Left lung (tissue), 4 donors: ENCODE measurements at regions not wholly inside any gene's neighbourhood (a gene's known extent, or its start where the extent isn't known, plus 50 kb on each side); places are given as distances from the start of the nearest gene placed in this dataset.

Experiments used
- ATAC-seq: fragments of 200-7000 bp; cut with Tn5 transposase; one replicate; pipeline ENCODE4 v1.9.1; 2020; ENCODE audit warnings: moderate library complexity
- DNase-seq, 4 donors: peaks; one replicate each; pipeline ENCODE4 v3.0.0-alpha.2; 2013 to 2020
- H3K27ac ChIP-seq, 2 donors: fragments of 200-600 bp; sonication (generic) in 1 of 2; one replicate each; pipeline versions ENCODE4 v1.5.0 to v1.8.0; 2020 to 2021
- H3K27me3 ChIP-seq, 2 donors: fragments of 200-600 bp; sonication (generic) in 1 of 2; one replicate each; pipeline versions ENCODE4 v1.5.0 to v1.8.0; 2020 to 2021
- H3K36me3 ChIP-seq, 2 donors: fragments of 200-600 bp; sonication (generic) in 1 of 2; one replicate each; pipeline versions ENCODE4 v1.5.0 to v1.8.0; 2020 to 2021
- H3K4me1 ChIP-seq, 2 donors: fragments of 200-600 bp; one replicate each; pipeline ENCODE4 v1.8.0; 2021
- H3K4me3 ChIP-seq, 2 donors: fragments of 200-600 bp; sonication (generic) in 1 of 2; one replicate each; pipeline versions ENCODE4 v1.5.0 to v1.8.0; 2020 to 2021; ENCODE audit warnings: mild to moderate bottlenecking in 1 of 2
- H3K9me3 ChIP-seq, 2 donors: fragments of 200-600 bp; sonication (generic) in 1 of 2; one replicate each; pipeline versions ENCODE4 v1.5.0 to v1.8.0; 2020 to 2021
- intact Hi-C, 2 donors: fragments of 100-400 bp; cut with DNase I; formaldehyde crosslinking; loops; one replicate each; pipeline versions ENCODE4 v1.11.2 to v1.14.2; 2022
- TF ChIP-seq, protein P1 (sequence below), 2 donors: fragments of 200-600 bp; sonication (generic) in 1 of 2; IDR thresholded peaks; one replicate each; pipeline versions ENCODE4 v1.5.0 to v1.8.0; 2021; ENCODE audit warnings: antibody characterized with exemption in 2 of 2
- donor health status: DM: no; HTN: yes; CAD: no.
- donor health status: DM: no; HTN: no; CAD: no.

DNA sequence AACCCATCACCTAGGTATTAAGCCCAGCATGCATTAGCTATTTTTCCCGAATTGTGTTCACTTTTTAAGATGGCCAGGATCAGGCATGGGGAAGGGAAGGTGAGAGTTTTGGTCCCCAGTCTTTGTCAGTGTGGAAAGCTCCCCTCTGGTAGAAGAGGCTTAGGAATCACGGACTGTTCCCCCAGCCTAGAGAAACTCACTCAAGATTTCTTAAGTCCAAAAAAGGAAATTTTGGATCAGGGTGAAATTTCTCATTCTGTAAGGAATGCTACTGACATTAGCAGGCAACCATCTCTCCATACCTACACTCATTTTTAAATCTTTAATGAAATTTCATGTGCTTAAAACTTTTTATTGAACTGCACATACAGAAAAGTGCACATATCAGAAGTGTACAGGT lies 70.3 kb upstream of the GALNT15 start:
- TF ChIP-seq, protein P1, sequence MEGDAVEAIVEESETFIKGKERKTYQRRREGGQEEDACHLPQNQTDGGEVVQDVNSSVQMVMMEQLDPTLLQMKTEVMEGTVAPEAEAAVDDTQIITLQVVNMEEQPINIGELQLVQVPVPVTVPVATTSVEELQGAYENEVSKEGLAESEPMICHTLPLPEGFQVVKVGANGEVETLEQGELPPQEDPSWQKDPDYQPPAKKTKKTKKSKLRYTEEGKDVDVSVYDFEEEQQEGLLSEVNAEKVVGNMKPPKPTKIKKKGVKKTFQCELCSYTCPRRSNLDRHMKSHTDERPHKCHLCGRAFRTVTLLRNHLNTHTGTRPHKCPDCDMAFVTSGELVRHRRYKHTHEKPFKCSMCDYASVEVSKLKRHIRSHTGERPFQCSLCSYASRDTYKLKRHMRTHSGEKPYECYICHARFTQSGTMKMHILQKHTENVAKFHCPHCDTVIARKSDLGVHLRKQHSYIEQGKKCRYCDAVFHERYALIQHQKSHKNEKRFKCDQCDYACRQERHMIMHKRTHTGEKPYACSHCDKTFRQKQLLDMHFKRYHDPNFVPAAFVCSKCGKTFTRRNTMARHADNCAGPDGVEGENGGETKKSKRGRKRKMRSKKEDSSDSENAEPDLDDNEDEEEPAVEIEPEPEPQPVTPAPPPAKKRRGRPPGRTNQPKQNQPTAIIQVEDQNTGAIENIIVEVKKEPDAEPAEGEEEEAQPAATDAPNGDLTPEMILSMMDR (IDR thresholded peaks at IDR 0.05) = no peak
- no peaks in the 10 kb centered on the region for H3K4me1 ChIP-seq
- ATAC-seq = no peak
- H3K36me3 ChIP-seq = no peaks in the 10 kb centered on the region
- H3K9me3 ChIP-seq = no peaks in the 10 kb centered on the region
- H3K27me3 ChIP-seq = no peaks in the 10 kb centered on the region
- H3K27ac ChIP-seq = peak overlapping the region in 1 of 2 donors; percentile 71
- no peak overlapping the region for H3K4me3 ChIP-seq
- intact Hi-C loops = no loop called here
- DNase-seq = no peak

DNA sequence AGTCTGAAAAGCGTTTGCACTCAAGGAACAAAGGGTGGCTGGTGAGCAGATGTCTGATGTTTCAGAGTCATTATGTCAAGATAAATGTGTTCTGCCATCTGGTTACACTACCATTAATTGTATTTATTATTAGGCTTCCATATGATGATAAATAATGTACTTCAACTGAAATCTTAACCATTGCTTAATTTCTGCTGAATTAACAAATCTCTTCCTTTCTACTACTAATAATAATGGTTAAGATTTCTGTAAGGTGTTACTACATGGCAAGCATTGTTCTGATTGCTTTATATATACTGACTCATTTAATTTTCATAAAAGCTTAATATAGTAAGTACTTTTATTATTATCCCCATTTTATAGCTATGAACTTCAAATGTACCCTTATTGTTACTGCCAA lies 68.4 kb upstream of the GALNT15 start:
- Histone ChIP-seq H3K27ac (no peak overlapping the region), H3K27me3 (no peaks in the 10 kb centered on the region), H3K4me3 (no peak overlapping the region), H3K36me3 (no peaks in the 10 kb centered on the region), H3K9me3 (no peaks in the 10 kb centered on the region), H3K4me1 (no peaks in the 10 kb centered on the region)
- DNase-seq (no peak), ATAC-seq (no peak)
- TF ChIP-seq, protein P1 (IDR thresholded peaks at IDR 0.05) = no peak
- intact Hi-C loops = no loop called here

DNA sequence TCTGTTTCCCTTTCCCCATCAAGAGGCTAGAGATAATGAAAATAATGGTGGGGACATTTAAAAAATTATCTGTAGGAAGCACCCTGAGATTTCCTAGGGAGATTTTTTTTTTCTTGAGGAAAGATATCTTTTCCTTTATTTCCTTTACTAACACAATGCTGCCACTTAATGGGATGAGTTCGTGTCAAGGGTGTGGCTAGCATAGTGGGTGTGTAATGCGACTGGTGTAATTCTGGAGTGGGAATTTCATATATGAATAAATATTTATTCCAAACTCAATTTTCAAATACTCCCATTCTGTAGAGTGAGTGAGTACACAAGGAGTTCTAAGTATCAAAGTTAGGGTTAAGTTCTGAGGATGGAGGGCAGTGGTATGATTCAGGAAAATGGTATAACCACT lies 66.1 kb upstream of the GALNT15 start:
- TF ChIP-seq, protein P1 (IDR thresholded peaks at IDR 0.05) = no peak
- DNase-seq = no peak
- Histone ChIP-seq H3K4me3 (no peak overlapping the region), H3K4me1 (no peaks in the 10 kb centered on the region), H3K36me3 (no peaks in the 10 kb centered on the region), H3K9me3 (no peaks in the 10 kb centered on the region), H3K27ac (no peak overlapping the region), H3K27me3 (no peaks in the 10 kb centered on the region)
- ATAC-seq = no peak
- intact Hi-C loops = no loop called here

DNA sequence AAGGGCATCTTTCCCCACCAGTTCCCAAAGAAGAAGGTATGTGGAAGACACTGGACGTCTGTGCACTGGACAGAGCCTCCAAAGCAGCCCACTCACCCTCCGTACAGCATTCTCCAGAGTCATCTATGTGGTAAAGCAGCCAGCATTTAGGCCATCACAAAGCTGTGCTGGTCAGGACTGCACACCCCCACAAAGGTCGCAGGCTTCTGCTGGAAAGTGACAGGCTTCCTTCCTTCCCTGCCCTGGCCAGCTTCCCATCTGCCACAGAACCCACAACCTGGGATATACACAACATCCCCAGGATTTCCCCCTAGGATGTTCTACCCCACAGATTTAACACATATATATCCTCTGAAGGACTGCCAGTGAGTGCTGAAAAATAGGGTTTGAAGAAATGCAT lies 64.6 kb upstream of the GALNT15 start:
- DNase-seq (no peak), ATAC-seq (no peak)
- Histone ChIP-seq H3K27ac (no peak overlapping the region), H3K36me3 (no peaks in the 10 kb centered on the region), H3K27me3 (no peaks in the 10 kb centered on the region), H3K4me3 (no peak overlapping the region), H3K4me1 (no peaks in the 10 kb centered on the region), H3K9me3 (no peaks in the 10 kb centered on the region)
- TF ChIP-seq, protein P1 (IDR thresholded peaks at IDR 0.05) = no peak
- intact Hi-C loops = no loop called here

DNA sequence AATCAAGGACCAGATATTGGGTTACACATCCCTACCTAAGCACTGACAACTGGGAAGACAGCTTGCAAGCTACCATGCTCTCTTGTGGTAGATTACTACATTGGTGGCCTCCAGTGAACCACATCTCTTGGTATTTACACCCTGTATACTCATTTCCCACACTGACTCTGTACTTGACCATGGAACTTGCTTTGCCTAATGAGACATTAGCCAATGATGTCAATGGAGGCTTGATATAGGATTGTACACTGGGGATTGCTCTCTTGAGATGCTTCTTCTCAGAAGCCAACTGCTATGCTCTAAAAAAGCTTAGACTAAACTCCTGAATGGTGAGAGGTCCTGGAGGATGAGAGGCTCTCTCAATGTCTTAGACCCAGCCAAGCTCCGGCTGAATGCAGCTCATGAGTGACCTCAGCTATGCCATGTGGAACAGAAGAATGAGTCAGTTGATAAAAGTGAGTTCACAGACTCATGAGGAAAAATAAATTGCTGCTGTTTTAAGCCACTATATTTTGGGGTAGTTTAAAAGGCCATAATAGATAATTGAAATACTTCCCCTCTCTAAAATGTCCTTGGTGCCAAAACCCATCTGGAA lies 61.5 kb upstream of the GALNT15 start:
- Histone ChIP-seq H3K27me3 (no peaks in the 10 kb centered on the region), H3K4me3 (no peak overlapping the region), H3K36me3 (no peaks in the 10 kb centered on the region), H3K27ac (peak overlapping the region in 1 of 2 donors; percentile 9), H3K4me1 (no peaks in the 10 kb centered on the region), H3K9me3 (no peaks in the 10 kb centered on the region)
- DNase-seq (no peak), ATAC-seq (peak; percentile 48)
- intact Hi-C loops = no loop called here
- TF ChIP-seq, protein P1 (IDR thresholded peaks at IDR 0.05) = no peak
